GM23248 (cell line): ENCODE measurements at regions not wholly inside any gene's neighbourhood (a gene's known extent, or its start where the extent isn't known, plus 50 kb on each side); places are given as distances from the start of the nearest gene placed in this dataset.

Source experiments
- DNase-seq: peaks from one replicate; pipeline ENCODE4 v3.0.0-alpha.2; 2015
- H2AFZ ChIP-seq: fragments of 200-600 bp; sonication (generic); 2 replicates; pipeline ENCODE4 v1.6.1; 2016; ENCODE audit warnings: antibody characterized with exemption
- H3F3A ChIP-seq: fragments of 200-600 bp; sonication (generic); 2 replicates; pipeline ENCODE4 v1.6.1; 2016; ENCODE audit warnings: mild to moderate bottlenecking, antibody characterized with exemption, mixed run types; ENCODE audit not compliant: insufficient read depth
- H3K27ac ChIP-seq: fragments of 200-600 bp; sonication (generic); 2 replicates; pipeline ENCODE4 v1.5.1; 2016; ENCODE audit warnings: mild to moderate bottlenecking
- H3K27me3 ChIP-seq: fragments of 200-600 bp; sonication (generic); replicated peaks from 2 replicates; pipeline ENCODE4 v1.6.1; 2016; ENCODE audit warnings: mild to moderate bottlenecking; ENCODE audit not compliant: insufficient read depth
- H3K36me3 ChIP-seq: fragments of 200-600 bp; sonication (generic); 2 replicates; pipeline ENCODE4 v1.6.1; 2016; ENCODE audit warnings: low read depth, mild to moderate bottlenecking
- H3K4me1 ChIP-seq: fragments of 200-600 bp; sonication (generic); 2 replicates; pipeline ENCODE4 v1.6.1; 2016; ENCODE audit warnings: mild to moderate bottlenecking; ENCODE audit not compliant: insufficient read depth
- H3K4me2 ChIP-seq: fragments of 200-600 bp; sonication (generic); one replicate; pipeline ENCODE4 v1.6.1; 2016; ENCODE audit warnings: mild to moderate bottlenecking; ENCODE audit not compliant: unreplicated experiment
- H3K4me3 ChIP-seq: fragments of 200-600 bp; sonication (generic); 2 replicates; pipeline ENCODE4 v1.5.1; 2016; ENCODE audit warnings: mild to moderate bottlenecking
- H3K79me2 ChIP-seq: fragments of 200-600 bp; sonication (generic); 2 replicates; pipeline ENCODE4 v1.6.1; 2016; ENCODE audit warnings: mild to moderate bottlenecking; ENCODE audit not compliant: insufficient read depth
- H3K9ac ChIP-seq: fragments of 200-600 bp; sonication (generic); 2 replicates; pipeline ENCODE4 v1.6.1; 2016; ENCODE audit warnings: mild to moderate bottlenecking
- H3K9me2 ChIP-seq: fragments of 200-600 bp; sonication (generic); 2 replicates; pipeline ENCODE4 v1.6.1; 2016; ENCODE audit warnings: mixed run types, mild to moderate bottlenecking, moderate library complexity; ENCODE audit not compliant: insufficient read depth
- H3K9me3 ChIP-seq: fragments of 200-600 bp; sonication (generic); one replicate; pipeline ENCODE4 v1.6.1; 2017; ENCODE audit warnings: low read depth
- H4K20me1 ChIP-seq: fragments of 200-600 bp; sonication (generic); 2 replicates; pipeline ENCODE4 v1.6.0; 2016; ENCODE audit not compliant: insufficient read depth
- EZH2 ChIP-seq: fragments of 200-600 bp; sonication (generic); IDR thresholded peaks from 2 replicates; pipeline ENCODE4 v1.6.1; 2018; ENCODE audit warnings: antibody characterized with exemption, mild to moderate bottlenecking; ENCODE audit not compliant: insufficient read depth, poor library complexity, severe bottlenecking
- EZH2phosphoT487 ChIP-seq: fragments of 200-600 bp; sonication (generic); IDR thresholded peaks from 2 replicates; pipeline ENCODE4 v1.6.1; 2018; ENCODE audit warnings: antibody characterized with exemption, moderate library complexity, mild to moderate bottlenecking, low read depth; ENCODE audit not compliant: insufficient read depth
- WGBS, 2 experiments: methylation state at CpG; one replicate each; pipeline ENCODE4 v1.1.6; 2015 to 2017; ENCODE audit warnings: low lambda C conversion rate in 2 of 2, low coverage in 1 of 2; ENCODE audit errors: missing lambda C conversion rate in 2 of 2; 5-methylcytosine and 5-hydroxymethylcytosine counted together
- in situ Hi-C: fragments of 300-500 bp; cut with MboI; formaldehyde crosslinking; loops from 2 replicates; pipeline ENCODE4 v1.15.0; 2020

DNA sequence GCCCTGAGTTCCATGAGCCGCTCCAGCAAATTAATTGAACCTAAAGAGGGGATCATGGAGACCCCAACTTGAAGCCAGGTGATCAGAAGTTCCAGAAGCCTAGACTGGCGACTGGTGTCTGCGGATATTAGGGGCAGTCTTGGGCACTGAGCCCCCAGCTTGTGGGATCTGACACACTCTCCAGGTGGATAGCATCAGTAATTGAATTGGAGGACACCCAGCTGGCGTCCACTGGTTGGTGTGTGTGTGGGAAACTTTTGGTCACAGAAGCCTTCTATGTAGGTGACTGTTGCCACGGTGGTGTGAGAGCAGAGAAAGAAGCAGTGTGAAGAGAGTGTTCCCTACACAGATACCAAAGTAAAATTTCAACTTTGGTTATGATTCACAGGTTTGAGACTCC is 106.0 kb upstream of the ADPGK start:
- Histone ChIP-seq H3F3A (no peaks in the 10 kb centered on the region), H3K27me3 (no peaks in the 10 kb centered on the region; the same call in 1 of the 2 replicates), H3K79me2 (no peaks in the 10 kb centered on the region), H3K36me3 (no peaks in the 10 kb centered on the region), H3K9me2 (no peaks in the 10 kb centered on the region), H3K4me1 (no peaks in the 10 kb centered on the region), H4K20me1 (no peaks in the 10 kb centered on the region), H3K9ac (no peak overlapping the region), H3K9me3 (no peaks in the 10 kb centered on the region), H2AFZ (no peak overlapping the region), H3K4me3 (no peak overlapping the region), H3K27ac (no peak overlapping the region), H3K4me2 (no peak overlapping the region)
- in situ Hi-C loops = no loop called here
- 58 to 67% methylated on average over 5 of the region's 5 CpGs for WGBS, 2 experiments
- peak; percentile 22 for DNase-seq
- TF ChIP-seq EZH2phosphoT487 = no peak
- no peak for TF ChIP-seq EZH2

DNA sequence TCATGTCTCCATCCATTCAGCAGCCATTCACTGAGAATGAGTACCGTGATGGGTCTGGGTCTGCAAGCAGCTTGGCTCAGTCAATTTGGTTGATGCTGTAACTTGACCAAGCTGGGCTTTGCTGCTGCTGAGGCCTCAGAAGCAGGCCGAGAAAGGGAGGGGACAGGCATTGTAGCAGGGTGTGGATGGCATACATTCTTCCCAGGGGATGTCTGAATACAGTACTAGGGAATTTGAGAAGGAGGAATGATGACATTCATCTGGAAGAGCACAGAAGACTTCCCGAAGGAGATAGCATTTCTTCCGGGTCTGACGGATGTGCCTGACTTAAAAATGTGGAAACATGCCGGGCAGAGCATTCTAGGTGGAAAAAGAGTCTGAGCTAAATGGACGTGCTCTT is 105.3 kb upstream of the ADPGK start:
- H3K79me2 ChIP-seq = no peaks in the 10 kb centered on the region
- H3K27me3 ChIP-seq = no peaks in the 10 kb centered on the region; the same call in 1 of the 2 replicates
- no peak overlapping the region for H3K4me3 ChIP-seq
- H3K4me1 ChIP-seq = no peaks in the 10 kb centered on the region
- H2AFZ ChIP-seq = no peak overlapping the region
- H3K27ac ChIP-seq = no peak overlapping the region
- no peak for TF ChIP-seq EZH2
- TF ChIP-seq EZH2phosphoT487 = no peak
- no peaks in the 10 kb centered on the region for H3K36me3 ChIP-seq
- no peaks in the 10 kb centered on the region for H4K20me1 ChIP-seq
- no peaks in the 10 kb centered on the region for H3K9me2 ChIP-seq
- no peaks in the 10 kb centered on the region for H3K9me3 ChIP-seq
- H3K4me2 ChIP-seq = no peak overlapping the region
- 53 to 54% methylated on average over 7 of the region's 7 CpGs for WGBS, 2 experiments
- in situ Hi-C loops = no loop called here
- H3F3A ChIP-seq = no peaks in the 10 kb centered on the region
- no peak overlapping the region for H3K9ac ChIP-seq
- DNase-seq = no peak

DNA sequence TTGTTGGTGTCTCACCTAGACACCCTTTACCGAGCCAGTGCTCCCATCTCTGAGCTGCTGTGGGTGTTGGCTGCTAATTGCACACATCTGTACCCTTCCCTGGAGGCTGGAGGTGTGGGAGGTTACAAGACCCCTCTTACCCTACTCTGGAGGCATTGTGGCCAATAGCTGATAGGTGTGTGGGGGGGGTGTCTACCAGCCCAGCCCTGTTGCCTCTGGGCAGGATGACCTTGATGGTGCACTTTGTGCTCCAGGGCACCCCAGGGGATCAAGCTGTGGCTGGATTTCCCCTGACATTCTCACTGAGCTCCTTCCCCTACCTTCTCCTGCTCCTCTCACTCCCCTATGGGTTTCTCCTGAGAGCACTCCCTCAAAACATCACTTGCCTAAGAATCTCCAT is 104.7 kb upstream of the ADPGK start:
- Histone ChIP-seq H4K20me1 (no peaks in the 10 kb centered on the region), H3K4me3 (no peak overlapping the region), H3K4me1 (no peaks in the 10 kb centered on the region), H3K9ac (no peak overlapping the region), H3K79me2 (no peaks in the 10 kb centered on the region), H3F3A (no peaks in the 10 kb centered on the region), H3K4me2 (no peak overlapping the region), H3K27me3 (no peaks in the 10 kb centered on the region; the same call in 1 of the 2 replicates), H3K27ac (no peak overlapping the region), H2AFZ (no peak overlapping the region), H3K9me3 (no peaks in the 10 kb centered on the region), H3K36me3 (no peaks in the 10 kb centered on the region), H3K9me2 (no peaks in the 10 kb centered on the region)
- WGBS, 2 experiments = 36 to 43% methylated on average over 1 of the region's 1 CpG
- in situ Hi-C loops = no loop called here
- DNase-seq = no peak
- no peak for TF ChIP-seq EZH2phosphoT487
- no peak for TF ChIP-seq EZH2

DNA sequence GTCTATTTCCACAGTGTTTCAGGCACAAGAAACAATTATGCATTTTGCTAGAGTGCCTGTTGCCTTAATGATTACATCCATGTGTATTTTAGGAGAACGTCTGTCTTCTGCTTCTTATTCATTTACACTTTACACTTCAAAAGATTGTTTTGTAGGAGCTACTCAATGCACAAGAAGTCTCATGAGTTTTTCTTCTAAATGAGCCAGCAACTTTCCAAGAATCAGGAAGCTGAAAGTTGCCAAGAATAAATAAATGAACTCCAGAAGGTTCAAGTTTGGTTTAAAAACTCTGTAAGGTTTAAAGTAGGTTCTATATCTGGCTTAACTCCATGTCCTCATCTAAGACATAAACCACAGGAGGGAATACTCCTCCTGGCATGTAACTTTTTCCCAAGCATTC is 103.8 kb upstream of the ADPGK start:
- WGBS, 2 experiments = 0 to 3% methylated on average over 1 of the region's 1 CpG

DNA sequence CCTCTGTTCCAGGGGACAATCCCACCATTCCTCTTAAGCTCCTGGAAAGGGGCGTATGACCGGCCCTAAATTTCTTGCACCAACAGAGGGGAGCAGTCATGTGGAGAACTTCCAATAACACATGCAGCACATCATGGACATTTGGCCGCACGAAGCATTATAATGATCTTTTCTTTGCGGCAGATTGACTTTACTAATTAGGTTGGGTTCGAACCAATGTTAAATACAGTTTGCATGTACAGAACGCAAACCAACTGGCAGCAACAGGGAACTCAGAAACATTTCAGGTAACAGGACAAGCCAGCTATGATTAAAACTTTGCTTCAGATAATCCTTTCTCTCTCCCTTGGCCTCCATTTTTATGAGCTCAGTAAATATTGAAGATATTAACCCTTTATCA is 100.8 kb upstream of the ADPGK start:
- no peaks in the 10 kb centered on the region for H3K79me2 ChIP-seq
- no peaks in the 10 kb centered on the region for H3F3A ChIP-seq
- H3K9me3 ChIP-seq = no peaks in the 10 kb centered on the region
- no peaks in the 10 kb centered on the region for H3K4me1 ChIP-seq
- H2AFZ ChIP-seq = no peak overlapping the region
- H3K27me3 ChIP-seq = no peaks in the 10 kb centered on the region; the same call in 1 of the 2 replicates
- H3K4me2 ChIP-seq = no peak overlapping the region
- no peaks in the 10 kb centered on the region for H4K20me1 ChIP-seq
- TF ChIP-seq EZH2 = no peak
- TF ChIP-seq EZH2phosphoT487 = no peak
- DNase-seq = no peak
- no peaks in the 10 kb centered on the region for H3K9me2 ChIP-seq
- WGBS, 2 experiments = 68 to 77% methylated on average over 7 of the region's 7 CpGs
- no peak overlapping the region for H3K4me3 ChIP-seq
- no peak overlapping the region for H3K27ac ChIP-seq
- H3K36me3 ChIP-seq = no peaks in the 10 kb centered on the region
- H3K9ac ChIP-seq = no peak overlapping the region
- in situ Hi-C loops = no loop called here

More for the DNA sequence above, 103.8 kb upstream of the ADPGK start:
- Histone ChIP-seq H3K36me3 (no peaks in the 10 kb centered on the region), H3K4me2 (no peak overlapping the region), H2AFZ (no peak overlapping the region), H3K79me2 (no peaks in the 10 kb centered on the region), H3K4me1 (no peaks in the 10 kb centered on the region), H3K9me3 (no peaks in the 10 kb centered on the region), H3F3A (no peaks in the 10 kb centered on the region), H3K9ac (no peak overlapping the region), H3K9me2 (no peaks in the 10 kb centered on the region), H3K4me3 (no peak overlapping the region), H3K27me3 (no peaks in the 10 kb centered on the region; the same call in 1 of the 2 replicates), H3K27ac (no peak overlapping the region), H4K20me1 (no peaks in the 10 kb centered on the region)
- no peak for TF ChIP-seq EZH2phosphoT487
- no peak for TF ChIP-seq EZH2
- in situ Hi-C loops = no loop called here
- DNase-seq = no peak
